ENCODE measurements at regions not wholly inside any gene's neighbourhood (a gene's known extent, or its start where the extent isn't known, plus 50 kb on each side); places are given as distances from the start of the nearest gene placed in this dataset.

GRCh38 chr4:114091546-114091945 is 112.1 kb upstream of the ARSJ start:
- H3K9me3 Mint-ChIP-seq: peaks cover 2% of the 10 kb centered on the region
- no peak overlapping the region for H3K4me3 Mint-ChIP-seq
- H3K4me1 Mint-ChIP-seq: peaks cover 12% of the 10 kb centered on the region
- H3K36me3 Mint-ChIP-seq (ENCODE audit: low read depth): no peaks in the 10 kb centered on the region
- H3K27me3 Mint-ChIP-seq (ENCODE audit: low read depth): no peaks in the 10 kb centered on the region
- no peak for TF ChIP-seq CTCF (IDR thresholded peaks at IDR 0.05; ENCODE audit: unreplicated experiment in 3 of 3)
- H3K27ac Mint-ChIP-seq: peak overlapping the region in 1 of 3 experiments; percentile 66

- H3K4me3 Mint-ChIP-seq: no peak overlapping the region
Measured at GRCh38 chr4:114093221-114093715, 113.8 kb upstream of the ARSJ start.

GRCh38 chr4:114100288-114101031 is 121.0 kb upstream of the ARSJ start:
- no peaks in the 10 kb centered on the region for H3K9me3 Mint-ChIP-seq

More at GRCh38 chr4:114093221-114093715, 113.8 kb upstream of the ARSJ start:
- Mint-ChIP-seq H3K27ac (no peak overlapping the region), H3K4me1 (no peaks in the 10 kb centered on the region), H3K36me3 (ENCODE audit: low read depth) (no peaks in the 10 kb centered on the region), H3K9me3 (peaks cover 2% of the 10 kb centered on the region), H3K27me3 (ENCODE audit: low read depth) (no peaks in the 10 kb centered on the region)
- TF ChIP-seq CTCF (IDR thresholded peaks at IDR 0.05; ENCODE audit: unreplicated experiment in 3 of 3): no peak

GRCh38 chr4:114103908-114104307 is 124.5 kb upstream of the ARSJ start:
- Mint-ChIP-seq H3K27ac (no peak overlapping the region), H3K4me3 (no peak overlapping the region), H3K4me1 (no peaks in the 10 kb centered on the region), H3K9me3 (no peaks in the 10 kb centered on the region), H3K27me3 (ENCODE audit: low read depth) (no peaks in the 10 kb centered on the region), H3K36me3 (ENCODE audit: low read depth) (no peaks in the 10 kb centered on the region)
- TF ChIP-seq CTCF (IDR thresholded peaks at IDR 0.05; ENCODE audit: unreplicated experiment in 3 of 3): no peak

More at GRCh38 chr4:114100288-114101031, 121.0 kb upstream of the ARSJ start:
- no peak overlapping the region for H3K27ac Mint-ChIP-seq
- no peaks in the 10 kb centered on the region for H3K4me1 Mint-ChIP-seq
- no peaks in the 10 kb centered on the region for H3K27me3 Mint-ChIP-seq (ENCODE audit: low read depth)
- no peak for TF ChIP-seq CTCF (IDR thresholded peaks at IDR 0.05; ENCODE audit: unreplicated experiment in 3 of 3)
- no peaks in the 10 kb centered on the region for H3K36me3 Mint-ChIP-seq (ENCODE audit: low read depth)
- no peak overlapping the region for H3K4me3 Mint-ChIP-seq

GRCh38 chr4:114108869-114109268 is 129.4 kb upstream of the ARSJ start:
- H3K36me3 Mint-ChIP-seq (ENCODE audit: low read depth): no peaks in the 10 kb centered on the region
- TF ChIP-seq CTCF (IDR thresholded peaks at IDR 0.05; ENCODE audit: unreplicated experiment in 3 of 3): no peak
- no peak overlapping the region for H3K27ac Mint-ChIP-seq
- no peaks in the 10 kb centered on the region for H3K9me3 Mint-ChIP-seq
- H3K27me3 Mint-ChIP-seq (ENCODE audit: low read depth): no peaks in the 10 kb centered on the region
- H3K4me3 Mint-ChIP-seq: no peak overlapping the region
- H3K4me1 Mint-ChIP-seq: no peaks in the 10 kb centered on the region

- no peak for TF ChIP-seq CTCF (IDR thresholded peaks at IDR 0.05; ENCODE audit: unreplicated experiment in 3 of 3)
- no peaks in the 10 kb centered on the region for H3K4me1 Mint-ChIP-seq
- H3K27ac Mint-ChIP-seq: no peak overlapping the region
- H3K36me3 Mint-ChIP-seq (ENCODE audit: low read depth): no peaks in the 10 kb centered on the region
- no peaks in the 10 kb centered on the region for H3K9me3 Mint-ChIP-seq
- no peak overlapping the region for H3K4me3 Mint-ChIP-seq
- no peaks in the 10 kb centered on the region for H3K27me3 Mint-ChIP-seq (ENCODE audit: low read depth)
Measured at GRCh38 chr4:114109776-114110175, 130.3 kb upstream of the ARSJ start.
